Fibroblast of pulmonary artery (primary cell): ENCODE measurements at regions not wholly inside any gene's neighbourhood (a gene's known extent, or its start where the extent isn't known, plus 50 kb on each side); places are given as distances from the start of the nearest gene placed in this dataset.

Experiments used
- DNase-seq: peaks from one replicate; pipeline ENCODE4 v3.0.0-alpha.2; 2010; ENCODE audit warnings: low read depth
- H3K4me3 ChIP-seq: replicated peaks from 2 replicates; pipeline ENCODE4 v1.5.1; 2011; ENCODE audit warnings: low read depth, mild to moderate bottlenecking, control low read depth, low read length, moderate library complexity
- CTCF ChIP-seq: IDR thresholded peaks from 2 replicates; pipeline ENCODE4 v1.5.1; 2011; ENCODE audit warnings: mild to moderate bottlenecking, control low read depth, low read length, inconsistent platforms; ENCODE audit errors: missing control alignments

- no peak overlapping the region for H3K4me3 ChIP-seq
- DNase-seq: no peak
- TF ChIP-seq CTCF: no peak
Observed at GRCh38 chr18:40642692-40643229, 1312.3 kb upstream of the PIK3C3 start.

GRCh38 chr18:40631319-40631718, 1323.7 kb upstream of the PIK3C3 start:
- DNase-seq: no peak
- no peak for TF ChIP-seq CTCF
- H3K4me3 ChIP-seq: no peak overlapping the region

GRCh38 chr18:40630496-40630895, 1324.5 kb upstream of the PIK3C3 start:
- no peak for TF ChIP-seq CTCF
- no peak overlapping the region for H3K4me3 ChIP-seq
- DNase-seq: no peak

- no peak overlapping the region for H3K4me3 ChIP-seq
- DNase-seq: no peak
- no peak for TF ChIP-seq CTCF
Observed at GRCh38 chr18:40624959-40625358, 1330.1 kb upstream of the PIK3C3 start.

- no peak overlapping the region for H3K4me3 ChIP-seq
- DNase-seq: no peak
- TF ChIP-seq CTCF: no peak
Observed at GRCh38 chr18:40613721-40614120, 1341.3 kb upstream of the PIK3C3 start.

- no peak for TF ChIP-seq CTCF
- no peak overlapping the region for H3K4me3 ChIP-seq
- no peak for DNase-seq
Observed at GRCh38 chr18:40612356-40612755, 1342.7 kb upstream of the PIK3C3 start.

GRCh38 chr18:40608226-40608625, 1346.8 kb upstream of the PIK3C3 start:
- TF ChIP-seq CTCF: no peak
- no peak overlapping the region for H3K4me3 ChIP-seq
- DNase-seq: peak; percentile 41
